GM12892 (cell line): ENCODE measurements at regions not wholly inside any gene's neighbourhood (a gene's known extent, or its start where the extent isn't known, plus 50 kb on each side); places are given as distances from the start of the nearest gene placed in this dataset.

Source experiments
- POLR2A ChIP-seq: IDR thresholded peaks from 2 replicates; pipeline ENCODE4 v1.6.1; 2011; ENCODE audit warnings: low read depth, low read length, control low read depth
- POLR2AphosphoS5 ChIP-seq: IDR thresholded peaks from 2 replicates; pipeline ENCODE4 v1.6.1; 2011; ENCODE audit warnings: low read depth, low read length, control low read depth

GRCh38 chr10:61323726-61324125, 129.5 kb downstream of the TMEM26 start:
- TF ChIP-seq POLR2AphosphoS5 (no peak), POLR2A (no peak)
